ENCODE measurements at regions not wholly inside any gene's neighbourhood (a gene's known extent, or its start where the extent isn't known, plus 50 kb on each side); places are given as distances from the start of the nearest gene placed in this dataset.

DNA sequence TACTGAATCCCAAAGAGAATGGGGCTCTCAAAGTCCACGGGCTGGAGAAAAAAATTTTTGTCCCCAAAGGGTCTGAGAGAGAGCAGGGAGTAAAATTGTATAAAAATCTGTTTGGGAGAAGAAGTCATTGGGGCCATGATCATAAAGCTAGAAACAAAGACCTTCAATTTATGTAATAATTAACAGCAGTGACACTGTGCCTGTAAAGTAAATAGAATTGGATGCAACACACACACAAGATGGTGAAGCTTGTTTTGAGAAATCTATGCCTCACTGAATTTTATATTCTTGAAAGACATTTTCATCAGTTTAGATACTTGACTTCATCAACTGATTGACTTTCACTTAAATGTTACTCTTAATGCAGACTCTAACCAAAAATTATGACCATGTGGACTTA lies 600.5 kb upstream of the ADAMTS5 start:
- BruUV-seq (replicated peaks), result no TSS peak
- no peak overlapping the region for H3K27ac Mint-ChIP-seq (ENCODE audit: low read depth, unreplicated experiment)
- POLR2A ChIA-PET, result interaction anchor here (0.9 kb wide), 1 partner anchor 723 kb away, joined by 3 read pairs; no protein-coding TSS in a partner anchor
- DNase-seq (ENCODE audit: unreplicated experiment), result no peak
- H3K36me3 Mint-ChIP-seq (ENCODE audit: insufficient read depth, unreplicated experiment), result no peaks in the 10 kb centered on the region
- CTCF ChIA-PET, result interaction anchor here (1.0 to 1.3 kb wide), 4 partner anchors 14 to 1178 kb away, joined by 3 to 5 read pairs (median 3); no protein-coding TSS in a partner anchor
- intact Hi-C loops (cut with micrococcal nuclease), result no loop called here
- H3K9me3 Mint-ChIP-seq (ENCODE audit: unreplicated experiment), result no peaks in the 10 kb centered on the region
- peaks cover 31% of the 10 kb centered on the region for H3K4me1 Mint-ChIP-seq (ENCODE audit: insufficient read depth, unreplicated experiment)
- TF ChIP-seq, protein P1, sequence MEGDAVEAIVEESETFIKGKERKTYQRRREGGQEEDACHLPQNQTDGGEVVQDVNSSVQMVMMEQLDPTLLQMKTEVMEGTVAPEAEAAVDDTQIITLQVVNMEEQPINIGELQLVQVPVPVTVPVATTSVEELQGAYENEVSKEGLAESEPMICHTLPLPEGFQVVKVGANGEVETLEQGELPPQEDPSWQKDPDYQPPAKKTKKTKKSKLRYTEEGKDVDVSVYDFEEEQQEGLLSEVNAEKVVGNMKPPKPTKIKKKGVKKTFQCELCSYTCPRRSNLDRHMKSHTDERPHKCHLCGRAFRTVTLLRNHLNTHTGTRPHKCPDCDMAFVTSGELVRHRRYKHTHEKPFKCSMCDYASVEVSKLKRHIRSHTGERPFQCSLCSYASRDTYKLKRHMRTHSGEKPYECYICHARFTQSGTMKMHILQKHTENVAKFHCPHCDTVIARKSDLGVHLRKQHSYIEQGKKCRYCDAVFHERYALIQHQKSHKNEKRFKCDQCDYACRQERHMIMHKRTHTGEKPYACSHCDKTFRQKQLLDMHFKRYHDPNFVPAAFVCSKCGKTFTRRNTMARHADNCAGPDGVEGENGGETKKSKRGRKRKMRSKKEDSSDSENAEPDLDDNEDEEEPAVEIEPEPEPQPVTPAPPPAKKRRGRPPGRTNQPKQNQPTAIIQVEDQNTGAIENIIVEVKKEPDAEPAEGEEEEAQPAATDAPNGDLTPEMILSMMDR (IDR thresholded peaks at IDR 0.05; ENCODE audit: unreplicated experiment), result no peak
- no peaks in the 10 kb centered on the region for H3K27me3 Mint-ChIP-seq (ENCODE audit: insufficient read depth, unreplicated experiment)
- no peak overlapping the region for H3K4me3 Mint-ChIP-seq (ENCODE audit: unreplicated experiment)

- CTCF ChIA-PET, result interaction anchor here (0.6 to 4.4 kb wide), 8 partner anchors 60 to 1178 kb away, joined by 3 to 28 read pairs (median 6); no protein-coding TSS in a partner anchor
- H3K4me3 Mint-ChIP-seq (ENCODE audit: unreplicated experiment), result no peak overlapping the region
- H3K27ac Mint-ChIP-seq (ENCODE audit: low read depth, unreplicated experiment), result no peak overlapping the region
Observed at GRCh38 chr21:27566521-27566920, 599.6 kb upstream of the ADAMTS5 start.

GRCh38 chr21:27565364-27565763 lies 598.5 kb upstream of the ADAMTS5 start:
- no peaks in the 10 kb centered on the region for H3K27me3 Mint-ChIP-seq (ENCODE audit: insufficient read depth, unreplicated experiment)
- ChIA-PET POLR2A (interaction anchor here (0.6 to 1.4 kb wide), 2 partner anchors 8 to 135 kb away, joined by 3 to 5 read pairs; no protein-coding TSS in a partner anchor), CTCF (interaction anchor here (0.6 to 4.4 kb wide), 66 partner anchors 10 to 1183 kb away, joined by 3 to 28 read pairs (median 4); no protein-coding TSS in a partner anchor)
- DNase-seq (ENCODE audit: unreplicated experiment), result no peak
- peaks cover 18% of the 10 kb centered on the region for H3K4me1 Mint-ChIP-seq (ENCODE audit: insufficient read depth, unreplicated experiment)
- H3K9me3 Mint-ChIP-seq (ENCODE audit: unreplicated experiment), result no peaks in the 10 kb centered on the region
- no peaks in the 10 kb centered on the region for H3K36me3 Mint-ChIP-seq (ENCODE audit: insufficient read depth, unreplicated experiment)
- H3K27ac Mint-ChIP-seq (ENCODE audit: low read depth, unreplicated experiment), result no peak overlapping the region
- H3K4me3 Mint-ChIP-seq (ENCODE audit: unreplicated experiment), result no peak overlapping the region
- TF ChIP-seq, protein P1 (IDR thresholded peaks at IDR 0.05; ENCODE audit: unreplicated experiment), result no peak
- intact Hi-C loops (cut with micrococcal nuclease), result loop anchor here (2.0 kb wide), 3 partner anchors 135 to 1179 kb away; no protein-coding TSS in a partner anchor
- no TSS peak for BruUV-seq (replicated peaks)

More at GRCh38 chr21:27566521-27566920, 599.6 kb upstream of the ADAMTS5 start:
- DNase-seq (ENCODE audit: unreplicated experiment), result no peak
- peaks cover 27% of the 10 kb centered on the region for H3K4me1 Mint-ChIP-seq (ENCODE audit: insufficient read depth, unreplicated experiment)
- TF ChIP-seq, protein P1 (IDR thresholded peaks at IDR 0.05; ENCODE audit: unreplicated experiment), result no peak
- intact Hi-C loops (cut with micrococcal nuclease), result no loop called here
- H3K36me3 Mint-ChIP-seq (ENCODE audit: insufficient read depth, unreplicated experiment), result no peaks in the 10 kb centered on the region
- no peaks in the 10 kb centered on the region for H3K27me3 Mint-ChIP-seq (ENCODE audit: insufficient read depth, unreplicated experiment)
- POLR2A ChIA-PET, result no interaction called here
- no TSS peak for BruUV-seq (replicated peaks)
- no peaks in the 10 kb centered on the region for H3K9me3 Mint-ChIP-seq (ENCODE audit: unreplicated experiment)

GRCh38 chr21:27564684-27565301 lies 597.9 kb upstream of the ADAMTS5 start:
- intact Hi-C loops (cut with micrococcal nuclease), result loop anchor here (1.0 to 5.0 kb wide), 6 partner anchors 136 to 1180 kb away; no protein-coding TSS in a partner anchor
- TF ChIP-seq, protein P1 (IDR thresholded peaks at IDR 0.05; ENCODE audit: unreplicated experiment), result peak; percentile 71
- CTCF ChIA-PET, result interaction anchor here (0.5 to 4.4 kb wide), 72 partner anchors 8 to 1184 kb away, joined by 3 to 28 read pairs (median 4); no protein-coding TSS in a partner anchor
- POLR2A ChIA-PET, result interaction anchor here (1.4 kb wide), 1 partner anchor 135 kb away, joined by 5 read pairs; no protein-coding TSS in a partner anchor
- H3K4me3 Mint-ChIP-seq (ENCODE audit: unreplicated experiment), result no peak overlapping the region
- peak; percentile 51 for DNase-seq (ENCODE audit: unreplicated experiment)
- no peaks in the 10 kb centered on the region for H3K36me3 Mint-ChIP-seq (ENCODE audit: insufficient read depth, unreplicated experiment)
- BruUV-seq (replicated peaks), result no TSS peak
- no peaks in the 10 kb centered on the region for H3K27me3 Mint-ChIP-seq (ENCODE audit: insufficient read depth, unreplicated experiment)
- no peaks in the 10 kb centered on the region for H3K9me3 Mint-ChIP-seq (ENCODE audit: unreplicated experiment)
- H3K4me1 Mint-ChIP-seq (ENCODE audit: insufficient read depth, unreplicated experiment), result peaks cover 12% of the 10 kb centered on the region
- no peak overlapping the region for H3K27ac Mint-ChIP-seq (ENCODE audit: low read depth, unreplicated experiment)

Data from MCF 10A (cell line).